A673 (cell line): ENCODE measurements at regions not wholly inside any gene's neighbourhood (a gene's known extent, or its start where the extent isn't known, plus 50 kb on each side); places are given as distances from the start of the nearest gene placed in this dataset.

Source experiments
- CTCF ChIP-seq: fragments of 300-800, 200-600 bp; sonication (generic); conservative IDR thresholded peaks from 2 replicates; pipeline ENCODE4 v1.5.1; 2017; ENCODE audit warnings: low read depth, mild to moderate bottlenecking, antibody characterized with exemption, low read length, moderate library complexity, mixed read lengths
- EZH2 ChIP-seq: fragments of 200-600 bp; sonication (generic); IDR thresholded peaks from 2 replicates; pipeline ENCODE4 v1.6.1; 2017; ENCODE audit warnings: borderline replicate concordance, low read depth, mild to moderate bottlenecking, mixed read lengths, antibody characterized with exemption, low read length; ENCODE audit not compliant: poor library complexity, severe bottlenecking

- TF ChIP-seq CTCF (no peak), EZH2 (no peak)
Observed at GRCh38 chr13:65336087-65336749, 1893.9 kb downstream of the PCDH9 start.
